NCI-H1436 (cell line): ENCODE measurements at regions not wholly inside any gene's neighbourhood (a gene's known extent, or its start where the extent isn't known, plus 50 kb on each side); places are given as distances from the start of the nearest gene placed in this dataset.

Experiments used
- DNase-seq: peaks from one replicate; lab custom pipeline; 2025; lab: John Stamatoyannopoulos, UW

DNA sequence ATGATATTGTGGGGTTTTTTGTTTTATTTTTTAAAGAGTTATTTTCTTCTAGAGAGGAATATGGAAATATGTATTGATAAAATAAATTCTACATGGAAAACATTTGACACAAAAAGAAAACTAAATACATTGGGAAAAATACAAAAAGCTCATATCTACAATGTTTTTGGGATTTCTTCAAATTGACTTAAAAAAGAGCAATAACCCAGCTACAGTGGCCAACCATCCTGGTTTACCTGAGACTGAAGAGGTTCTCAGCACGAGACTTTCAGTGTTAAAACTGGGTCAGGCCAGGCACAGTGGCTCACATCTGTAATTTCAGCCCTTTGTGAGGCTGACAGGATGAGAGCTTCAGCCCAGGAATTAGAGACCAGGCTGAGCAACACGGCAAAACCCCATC lies 56.7 kb upstream of the MYCN start:
- no peak for DNase-seq

DNA sequence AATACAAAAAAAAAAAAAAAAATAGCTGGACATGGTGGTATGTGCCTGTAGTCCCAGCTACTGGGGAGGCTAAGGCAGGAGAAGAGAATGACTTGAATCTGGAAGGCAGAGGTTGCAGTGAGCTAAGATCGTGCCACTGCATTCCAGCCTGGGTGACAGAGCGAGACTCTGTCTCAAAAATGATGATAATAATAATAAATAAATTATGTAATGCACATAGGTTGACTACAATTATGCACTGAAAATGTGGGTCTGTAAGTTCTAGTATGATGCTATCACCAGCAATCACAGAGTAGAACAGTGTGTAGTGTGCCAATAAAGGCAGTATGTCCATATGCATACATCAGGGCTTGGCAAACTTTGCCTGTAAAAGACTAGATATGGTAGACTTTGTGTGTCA lies 55.6 kb upstream of the MYCN start:
- no peak for DNase-seq

DNA sequence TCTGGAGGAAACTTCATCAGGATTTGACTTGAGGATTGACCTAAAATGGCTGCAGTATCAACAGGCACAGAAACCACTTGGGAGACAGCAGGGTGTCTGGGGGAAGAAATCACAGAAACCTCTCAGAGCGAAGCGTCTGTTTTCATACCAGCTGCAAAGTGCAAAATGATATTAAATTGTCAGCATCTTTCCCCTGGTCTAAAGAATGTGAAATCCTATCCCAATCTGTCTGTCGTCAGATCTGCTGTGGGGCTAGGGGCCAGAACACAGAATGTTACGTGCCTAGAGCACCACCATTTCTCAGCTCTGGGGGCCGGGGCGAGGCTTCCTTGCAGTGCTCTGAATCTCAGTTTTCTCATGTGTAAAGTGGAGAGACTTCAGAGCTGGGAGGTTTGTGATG lies 54.1 kb upstream of the MYCN start:
- DNase-seq = no peak

DNA sequence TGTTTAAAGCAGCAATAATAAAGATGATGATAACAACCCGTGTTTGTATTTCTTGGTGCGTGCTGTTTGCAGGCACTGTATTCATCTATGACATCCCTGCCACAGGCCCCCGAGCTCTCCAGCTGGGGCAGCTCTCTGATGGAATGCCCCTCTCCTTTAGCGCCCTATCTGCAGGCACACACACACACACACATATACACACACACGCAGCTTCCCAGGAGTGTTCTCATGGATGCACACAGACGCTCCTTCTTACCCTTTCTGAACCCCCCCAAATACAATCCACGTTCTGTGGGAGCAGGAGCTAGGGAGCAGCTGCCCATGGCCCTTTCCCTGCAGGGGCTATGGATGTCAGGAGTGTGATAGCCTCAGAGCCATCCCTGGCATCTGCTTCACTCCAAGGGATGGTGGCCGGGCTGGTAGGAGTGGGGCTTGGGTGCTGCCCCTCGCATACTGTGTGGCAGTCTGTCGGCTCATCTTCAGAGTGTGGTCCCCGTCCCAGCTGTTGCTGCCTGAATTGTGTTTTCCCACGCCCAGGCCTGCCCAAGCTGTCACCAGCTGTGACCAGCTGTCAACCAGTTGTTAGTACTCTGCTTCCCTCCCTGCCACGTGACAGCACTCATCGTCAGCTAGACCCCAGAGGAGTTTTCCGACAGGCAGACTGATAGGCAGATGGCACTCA lies 50.8 kb upstream of the MYCN start:
- no peak for DNase-seq

DNA sequence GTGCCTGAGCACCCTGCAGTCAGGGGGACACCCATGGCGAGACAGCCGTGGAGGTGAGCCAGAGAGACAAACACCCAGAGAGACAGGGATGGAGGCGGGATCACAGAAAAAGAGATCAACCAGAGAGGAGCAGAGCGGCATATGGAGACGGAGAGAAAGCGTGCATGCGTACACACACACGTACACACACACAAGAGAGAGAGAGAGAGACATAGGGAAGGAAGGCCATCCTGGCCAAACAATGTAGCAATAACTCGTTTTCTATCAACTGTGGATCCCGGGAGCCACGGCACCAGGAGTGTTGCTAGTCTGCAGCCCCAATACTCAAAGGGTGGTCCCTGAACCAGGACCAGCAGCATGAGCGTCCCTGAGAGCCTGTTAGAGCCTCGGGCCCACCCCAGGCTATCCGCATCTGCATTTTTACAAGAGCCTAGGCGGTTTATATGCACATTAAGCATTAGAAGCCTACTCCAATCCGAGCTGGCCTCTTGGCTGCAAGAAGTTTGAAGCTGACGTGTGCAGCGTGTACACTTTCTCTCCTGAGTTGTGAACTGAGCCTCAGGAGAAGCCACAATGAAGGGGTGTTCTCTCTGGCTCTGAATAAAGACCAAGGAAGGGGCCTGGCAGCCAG lies 50.1 kb upstream of the MYCN start:
- DNase-seq = no peak
